HCT116 (cell line): ENCODE measurements at regions not wholly inside any gene's neighbourhood (a gene's known extent, or its start where the extent isn't known, plus 50 kb on each side); places are given as distances from the start of the nearest gene placed in this dataset.

Experiments
- ATAC-seq: fragments of 200-7000 bp; cut with Tn5 transposase; 2 replicates; pipeline ENCODE4 v1.9.1; 2020; ENCODE audit warnings: mild to moderate bottlenecking, moderate library complexity
- BruUV-seq: library from RNA; stranded (reverse); fragments of 400-500 nt; replicated peaks from 2 replicates; lab custom pipeline; 2021; lab: Mats Ljungman, UMichigan
- CTCF ChIA-PET: fragments of 300-600 bp; sonication (Branson Sonifier 250); formaldehyde crosslinking; loops from one replicate; lab custom pipeline; 2021; ENCODE audit warnings: antibody characterized with exemption; lab: Charles Lee
- POLR2A ChIA-PET: fragments of 300-600, 350-600 bp; sonication (Branson Sonifier 250); formaldehyde crosslinking; loops from one replicate; lab custom pipeline; 2021; ENCODE audit warnings: antibody characterized with exemption; lab: Charles Lee
- RAD21 ChIA-PET, 2 experiments: fragments of 300-600 bp; sonication (Branson Sonifier 250); formaldehyde crosslinking; loops; one replicate each; lab custom pipeline; 2023; ENCODE audit warnings: low total read pairs in 2 of 2; ENCODE audit not compliant: uncharacterized antibody in 2 of 2, unreplicated experiment in 2 of 2, low non-redundant PET in 1 of 2; lab: Charles Lee
- DNase-seq: peaks from one replicate; pipeline ENCODE4 v3.0.0-alpha.2; 2010; ENCODE audit warnings: low read depth, low spot score
- H2AFZ ChIP-seq: fragments of 200-600 bp; shearing (Covaris generic), sonication (generic); 2 replicates; pipeline ENCODE4 v1.6.1; 2017; ENCODE audit warnings: low read depth, mixed run types, mixed read lengths, antibody characterized with exemption, low read length; ENCODE audit not compliant: poor library complexity, severe bottlenecking
- H3K27ac ChIP-seq: 2 replicates; pipeline ENCODE4 v1.5.1; 2012; ENCODE audit warnings: low read depth, low read length
- H3K27me3 ChIP-seq: fragments of 200-600 bp; sonication (generic); 2 replicates; pipeline ENCODE4 v1.6.1; 2016; ENCODE audit warnings: mixed run types, low read length, mixed read lengths; ENCODE audit not compliant: insufficient read depth
- H3K36me3 ChIP-seq, 2 experiments: fragments of 200-500 bp in 1 of 2; fragments of 200-600 bp in 1 of 2; sonication (Bioruptor generic) in 1 of 2; sonication (generic) in 1 of 2; 2 replicates each; pipeline versions ENCODE4 v1.5.1 to v1.6.1; 2014 to 2016; ENCODE audit warnings: low read length in 2 of 2, inconsistent platforms in 1 of 2, mixed read lengths in 1 of 2, mixed run types in 1 of 2; ENCODE audit not compliant: insufficient read depth in 2 of 2, control insufficient read depth in 1 of 2
- H3K4me1 ChIP-seq, 2 experiments: fragments of 200-600 bp in 1 of 2; sonication (generic) in 1 of 2; 2 replicates each; pipeline versions ENCODE4 v1.5.1 to v1.6.1; 2012 to 2017; ENCODE audit warnings: low read length in 2 of 2, inconsistent platforms in 1 of 2, mild to moderate bottlenecking in 1 of 2, mixed read lengths in 1 of 2, mixed run types in 1 of 2, moderate library complexity in 1 of 2; ENCODE audit not compliant: insufficient read depth in 2 of 2, control insufficient read depth in 1 of 2
- H3K4me2 ChIP-seq: fragments of 200-600 bp; sonication (generic); 2 replicates; pipeline ENCODE4 v1.6.1; 2017; ENCODE audit warnings: mixed run types, low read length, mixed read lengths
- H3K4me3 ChIP-seq, 2 experiments: fragments of 200-600 bp in 1 of 2; sonication (generic) in 1 of 2; replicated peaks in 1 of 2; 2 replicates each; pipeline ENCODE4 v1.5.1; 2011 to 2016; ENCODE audit warnings: low read length in 2 of 2, control low read depth in 1 of 2, low read depth in 1 of 2, mild to moderate bottlenecking in 1 of 2, mixed read lengths in 1 of 2, mixed run types in 1 of 2
- H3K79me2 ChIP-seq: fragments of 200-600 bp; sonication (generic); 2 replicates; pipeline ENCODE4 v1.6.1; 2017; ENCODE audit warnings: mild to moderate bottlenecking, mixed run types, low read length, moderate library complexity, mixed read lengths; ENCODE audit not compliant: insufficient read depth
- H3K9ac ChIP-seq: fragments of 200-600 bp; sonication (generic); 2 replicates; pipeline ENCODE4 v1.6.1; 2016; ENCODE audit warnings: low read length, mixed read lengths
- H3K9me2 ChIP-seq: fragments of 200-600 bp; sonication (generic), shearing (Covaris generic); 2 replicates; pipeline ENCODE4 v1.6.1; 2017; ENCODE audit warnings: mixed run types, mild to moderate bottlenecking, moderate library complexity; ENCODE audit not compliant: insufficient read depth
- H3K9me3 ChIP-seq, 2 experiments: fragments of 200-500 bp in 1 of 2; fragments of 200-600 bp in 1 of 2; sonication (Bioruptor generic) in 1 of 2; sonication (generic) in 1 of 2; 2 replicates each; pipeline ENCODE4 v1.6.1; 2014 to 2017; ENCODE audit warnings: low read length in 2 of 2, mixed read lengths in 2 of 2, inconsistent platforms in 1 of 2, low read depth in 1 of 2, mild to moderate bottlenecking in 1 of 2, mixed run types in 1 of 2, moderate library complexity in 1 of 2; ENCODE audit not compliant: control insufficient read depth in 1 of 2, insufficient read depth in 1 of 2
- H4K20me1 ChIP-seq: fragments of 200-600 bp; sonication (generic), shearing (Covaris generic); 2 replicates; pipeline ENCODE4 v1.6.1; 2017; ENCODE audit warnings: mixed run types, mild to moderate bottlenecking, moderate library complexity; ENCODE audit not compliant: insufficient read depth
- CBX3 ChIP-seq: IDR thresholded peaks from 2 replicates; pipeline ENCODE4 v1.6.1; 2012; ENCODE audit warnings: low read depth
- CEBPB ChIP-seq: IDR thresholded peaks from 2 replicates; pipeline ENCODE4 v1.6.1; 2012; ENCODE audit warnings: low read depth
- EGR1 ChIP-seq: IDR thresholded peaks from 2 replicates; pipeline ENCODE4 v1.6.1; 2012; ENCODE audit warnings: low read depth
- EZH2 ChIP-seq: fragments of 200-600 bp; sonication (generic); IDR thresholded peaks from 2 replicates; pipeline ENCODE4 v1.6.1; 2017; ENCODE audit warnings: antibody characterized with exemption, mixed run types
- EZH2phosphoT487 ChIP-seq: fragments of 200-600 bp; IDR thresholded peaks from 2 replicates; pipeline ENCODE4 v1.6.1; 2018; ENCODE audit warnings: antibody characterized with exemption, borderline replicate concordance
- JUND ChIP-seq: IDR thresholded peaks from 2 replicates; pipeline ENCODE4 v1.6.1; 2012
- POLR2A ChIP-seq: IDR thresholded peaks from 2 replicates; pipeline ENCODE4 v1.7.0; 2011; ENCODE audit warnings: borderline replicate concordance; ENCODE audit not compliant: insufficient read depth, insufficient read length; ENCODE audit errors: extremely low read depth
- POLR2AphosphoS5 ChIP-seq: IDR thresholded peaks from 2 replicates; pipeline ENCODE4 v1.6.1; 2011; ENCODE audit warnings: mild to moderate bottlenecking, low read depth, low read length, moderate library complexity
- SP1 ChIP-seq: IDR thresholded peaks from 2 replicates; pipeline ENCODE4 v1.6.1; 2012; ENCODE audit warnings: low read depth
- ZNF274 ChIP-seq: fragments of 200-500 bp; sonication (Bioruptor generic); IDR thresholded peaks from 2 replicates; pipeline ENCODE4 v1.6.1; 2014; ENCODE audit warnings: mild to moderate bottlenecking, low read depth, low read length, inconsistent platforms
- intact Hi-C: fragments of 100-400 bp; cut with micrococcal nuclease; formaldehyde crosslinking; loops from 2 replicates; pipeline ENCODE4 v1.10.0; 2022
- TF ChIP-seq, protein P1 (sequence below): IDR thresholded peaks from 2 replicates; pipeline ENCODE4 v1.6.1; 2012
- TF ChIP-seq, protein P2 (sequence below), 3 experiments: fragments of 200-600 bp in 1 of 3; sonication (generic) in 1 of 3; IDR thresholded peaks in 2 of 3; conservative IDR thresholded peaks in 1 of 3; 2 replicates each; pipeline ENCODE4 v1.5.1; 2012 to 2017; ENCODE audit warnings: low read depth in 2 of 3, low read length in 2 of 3, antibody characterized with exemption in 1 of 3, borderline replicate concordance in 1 of 3, control low read depth in 1 of 3, mild to moderate bottlenecking in 1 of 3, mixed read lengths in 1 of 3, mixed run types in 1 of 3, moderate library complexity in 1 of 3; ENCODE audit not compliant: insufficient read depth in 1 of 3
- TF ChIP-seq, protein P3 (sequence below): IDR thresholded peaks from 2 replicates; pipeline ENCODE4 v1.6.1; 2012

DNA sequence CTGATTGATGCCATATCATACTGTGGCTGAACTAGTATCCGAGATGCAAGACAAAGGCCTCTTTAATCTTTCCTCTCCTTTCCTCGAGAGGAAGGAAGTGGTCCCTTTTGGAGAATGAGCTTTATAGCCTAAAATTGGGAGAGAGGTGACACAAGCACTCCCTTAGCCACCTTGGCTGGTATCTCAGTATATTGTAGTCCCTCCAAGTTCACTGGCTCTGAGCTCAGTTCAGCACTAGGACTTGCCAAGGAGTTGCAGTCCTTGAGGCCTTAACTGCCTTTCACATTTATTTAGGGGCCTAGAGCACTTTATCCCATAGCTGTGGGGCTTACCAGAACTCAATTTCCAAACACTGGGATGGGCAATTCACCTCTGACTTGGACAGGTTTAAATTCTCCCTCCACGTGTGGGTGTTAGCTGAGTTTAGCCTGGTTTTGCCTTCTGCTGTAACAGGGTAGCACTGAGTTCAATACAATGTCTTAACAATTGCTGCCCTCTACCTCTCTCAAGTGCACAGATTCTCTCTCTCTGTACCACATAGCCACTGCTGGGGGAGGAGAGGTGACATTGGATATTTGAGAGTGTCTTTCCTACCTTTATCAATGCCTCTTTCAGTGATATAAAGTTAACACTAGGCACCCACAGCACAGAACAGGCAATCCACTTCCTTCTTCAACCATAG, 216.4 kb downstream of the TECRL start:
- no peak for DNase-seq
- BruUV-seq = no TSS peak
- RAD21 ChIA-PET = no interaction called here
- no peaks in the 10 kb centered on the region for H3K36me3 ChIP-seq
- TF ChIP-seq JUND = no peak
- TF ChIP-seq SP1 = no peak
- TF ChIP-seq EZH2 = no peak
- no peak for TF ChIP-seq POLR2A
- TF ChIP-seq, protein P1, sequence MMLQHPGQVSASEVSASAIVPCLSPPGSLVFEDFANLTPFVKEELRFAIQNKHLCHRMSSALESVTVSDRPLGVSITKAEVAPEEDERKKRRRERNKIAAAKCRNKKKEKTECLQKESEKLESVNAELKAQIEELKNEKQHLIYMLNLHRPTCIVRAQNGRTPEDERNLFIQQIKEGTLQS = no peak
- TF ChIP-seq EGR1 = no peak
- no peak for TF ChIP-seq CBX3
- TF ChIP-seq POLR2AphosphoS5 = no peak
- no peak for TF ChIP-seq ZNF274
- TF ChIP-seq, protein P2, sequence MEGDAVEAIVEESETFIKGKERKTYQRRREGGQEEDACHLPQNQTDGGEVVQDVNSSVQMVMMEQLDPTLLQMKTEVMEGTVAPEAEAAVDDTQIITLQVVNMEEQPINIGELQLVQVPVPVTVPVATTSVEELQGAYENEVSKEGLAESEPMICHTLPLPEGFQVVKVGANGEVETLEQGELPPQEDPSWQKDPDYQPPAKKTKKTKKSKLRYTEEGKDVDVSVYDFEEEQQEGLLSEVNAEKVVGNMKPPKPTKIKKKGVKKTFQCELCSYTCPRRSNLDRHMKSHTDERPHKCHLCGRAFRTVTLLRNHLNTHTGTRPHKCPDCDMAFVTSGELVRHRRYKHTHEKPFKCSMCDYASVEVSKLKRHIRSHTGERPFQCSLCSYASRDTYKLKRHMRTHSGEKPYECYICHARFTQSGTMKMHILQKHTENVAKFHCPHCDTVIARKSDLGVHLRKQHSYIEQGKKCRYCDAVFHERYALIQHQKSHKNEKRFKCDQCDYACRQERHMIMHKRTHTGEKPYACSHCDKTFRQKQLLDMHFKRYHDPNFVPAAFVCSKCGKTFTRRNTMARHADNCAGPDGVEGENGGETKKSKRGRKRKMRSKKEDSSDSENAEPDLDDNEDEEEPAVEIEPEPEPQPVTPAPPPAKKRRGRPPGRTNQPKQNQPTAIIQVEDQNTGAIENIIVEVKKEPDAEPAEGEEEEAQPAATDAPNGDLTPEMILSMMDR (IDR thresholded peaks at IDR 0.05 in 2 of 3, conservative IDR thresholded peaks at IDR 0.05 in 1 of 3; ENCODE audit: borderline replicate concordance in 1 of 3, insufficient read depth in 1 of 3, low read depth in 2 of 3, low read length in 2 of 3) = no peak
- TF ChIP-seq CEBPB = no peak
- TF ChIP-seq EZH2phosphoT487 = no peak
- TF ChIP-seq, protein P3, sequence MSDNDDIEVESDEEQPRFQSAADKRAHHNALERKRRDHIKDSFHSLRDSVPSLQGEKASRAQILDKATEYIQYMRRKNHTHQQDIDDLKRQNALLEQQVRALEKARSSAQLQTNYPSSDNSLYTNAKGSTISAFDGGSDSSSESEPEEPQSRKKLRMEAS = no peak
- TF ChIP-seq, all 23 proteins: peak for 0
- Histone ChIP-seq H3K79me2 (no peaks in the 10 kb centered on the region), H2AFZ (no peak overlapping the region), H4K20me1 (no peaks in the 10 kb centered on the region), H3K9ac (no peak overlapping the region), H3K4me2 (no peak overlapping the region), H3K9me3 (peaks cover 10 to 18% of the 10 kb centered on the region in 2 experiments; a peak in 3 of 4 replicates), H3K4me3 (no peak overlapping the region), H3K27ac (no peak overlapping the region), H3K4me1 (no peaks in the 10 kb centered on the region), H3K9me2 (no peaks in the 10 kb centered on the region), H3K27me3 (no peaks in the 10 kb centered on the region)
- no peak for ATAC-seq
- intact Hi-C loops = no loop called here
- ChIA-PET CTCF (no interaction called here), POLR2A (no interaction called here)
